Cardiac fibroblast (primary cell): ENCODE measurements at regions not wholly inside any gene's neighbourhood (a gene's known extent, or its start where the extent isn't known, plus 50 kb on each side); places are given as distances from the start of the nearest gene placed in this dataset.
A peak's percentile ranks its signal among the peaks of the same experiment; 100 is the strongest.

Source experiments
- DNase-seq, 2 donors: peaks; one replicate each; pipeline versions ENCODE4 v3.0.0 to v3.0.0-alpha.2; 2010; ENCODE audit warnings: low read depth in 2 of 2
- H3K4me3 ChIP-seq, 2 donors: replicated peaks in 1 of 2; 1 replicate in 1 of 2; 2 replicates in 1 of 2; pipeline ENCODE4 v1.5.1; 2011; ENCODE audit warnings: low read depth in 2 of 2, low read length in 2 of 2, mild to moderate bottlenecking in 2 of 2, moderate library complexity in 1 of 2
- TF ChIP-seq, protein P1 (sequence below): IDR thresholded peaks from one replicate; pipeline ENCODE4 v1.5.1; 2011; ENCODE audit warnings: low read depth, mild to moderate bottlenecking, low read length, inconsistent platforms

DNA sequence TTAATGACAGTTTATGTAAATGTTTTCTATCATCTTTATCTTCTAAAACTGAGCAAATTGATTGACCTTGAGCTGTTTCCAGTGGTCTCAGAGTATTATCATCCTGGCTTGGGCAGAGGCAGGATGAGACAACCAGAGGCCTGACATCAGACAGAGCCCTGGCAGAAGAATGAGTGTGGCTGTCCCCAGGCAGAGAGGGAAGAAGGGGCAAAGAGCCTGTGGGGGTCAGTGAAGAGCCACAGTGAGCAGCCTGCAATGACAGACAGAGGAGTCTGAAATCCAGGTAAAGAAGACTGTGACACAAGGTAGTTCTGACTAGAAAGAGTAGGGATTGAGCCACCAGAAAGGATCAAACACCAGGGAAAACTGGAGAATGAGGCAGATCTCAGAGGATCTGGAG lies 182.4 kb upstream of the ARSJ start:
- TF ChIP-seq, protein P1, sequence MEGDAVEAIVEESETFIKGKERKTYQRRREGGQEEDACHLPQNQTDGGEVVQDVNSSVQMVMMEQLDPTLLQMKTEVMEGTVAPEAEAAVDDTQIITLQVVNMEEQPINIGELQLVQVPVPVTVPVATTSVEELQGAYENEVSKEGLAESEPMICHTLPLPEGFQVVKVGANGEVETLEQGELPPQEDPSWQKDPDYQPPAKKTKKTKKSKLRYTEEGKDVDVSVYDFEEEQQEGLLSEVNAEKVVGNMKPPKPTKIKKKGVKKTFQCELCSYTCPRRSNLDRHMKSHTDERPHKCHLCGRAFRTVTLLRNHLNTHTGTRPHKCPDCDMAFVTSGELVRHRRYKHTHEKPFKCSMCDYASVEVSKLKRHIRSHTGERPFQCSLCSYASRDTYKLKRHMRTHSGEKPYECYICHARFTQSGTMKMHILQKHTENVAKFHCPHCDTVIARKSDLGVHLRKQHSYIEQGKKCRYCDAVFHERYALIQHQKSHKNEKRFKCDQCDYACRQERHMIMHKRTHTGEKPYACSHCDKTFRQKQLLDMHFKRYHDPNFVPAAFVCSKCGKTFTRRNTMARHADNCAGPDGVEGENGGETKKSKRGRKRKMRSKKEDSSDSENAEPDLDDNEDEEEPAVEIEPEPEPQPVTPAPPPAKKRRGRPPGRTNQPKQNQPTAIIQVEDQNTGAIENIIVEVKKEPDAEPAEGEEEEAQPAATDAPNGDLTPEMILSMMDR, result no peak
- no peak for DNase-seq
- no peak overlapping the region for H3K4me3 ChIP-seq

DNA sequence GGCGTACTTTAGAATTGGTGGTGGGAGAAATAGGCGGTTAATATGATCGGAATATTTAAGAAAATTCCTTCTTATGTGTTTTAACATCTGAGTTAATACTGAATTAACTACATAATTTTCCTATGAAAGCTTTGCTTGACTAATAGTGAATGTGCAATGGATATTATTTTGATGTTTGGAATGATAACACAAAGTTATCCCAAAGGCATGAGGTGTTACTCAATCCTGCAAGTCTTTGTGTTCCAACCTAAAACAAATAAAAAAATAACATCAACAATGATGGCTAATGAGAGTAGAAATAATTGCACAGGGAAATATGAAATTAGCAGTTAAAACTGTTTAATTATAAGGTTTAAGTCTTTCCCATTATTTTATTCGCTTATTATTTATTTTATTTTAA lies 183.6 kb upstream of the ARSJ start:
- peak in 1 of 2 donors; percentile 16 for DNase-seq
- TF ChIP-seq, protein P1, result no peak

DNA sequence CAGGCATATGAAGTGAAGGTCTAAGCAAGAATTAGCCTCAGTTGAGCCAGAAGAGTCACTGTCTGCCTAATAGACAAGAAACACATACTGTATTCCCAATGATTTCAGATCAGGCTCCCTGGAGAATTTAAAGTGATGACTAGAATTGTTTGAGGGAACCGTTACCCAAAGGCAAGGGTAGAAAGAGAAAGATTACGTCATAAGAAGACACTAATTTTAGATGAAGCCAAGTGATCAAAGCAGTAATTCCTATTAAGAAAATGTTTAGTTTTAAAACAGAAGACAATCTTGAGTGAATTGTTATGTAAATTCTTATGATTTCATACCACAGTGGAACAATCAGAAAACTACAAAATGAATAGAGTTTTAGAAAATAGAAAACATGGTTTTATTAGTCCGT lies 194.5 kb upstream of the ARSJ start:
- TF ChIP-seq, protein P1, result no peak
- DNase-seq, result no peak
- H3K4me3 ChIP-seq, result no peak overlapping the region

More for the DNA sequence above, 183.6 kb upstream of the ARSJ start:
- H3K4me3 ChIP-seq, result no peak overlapping the region

DNA sequence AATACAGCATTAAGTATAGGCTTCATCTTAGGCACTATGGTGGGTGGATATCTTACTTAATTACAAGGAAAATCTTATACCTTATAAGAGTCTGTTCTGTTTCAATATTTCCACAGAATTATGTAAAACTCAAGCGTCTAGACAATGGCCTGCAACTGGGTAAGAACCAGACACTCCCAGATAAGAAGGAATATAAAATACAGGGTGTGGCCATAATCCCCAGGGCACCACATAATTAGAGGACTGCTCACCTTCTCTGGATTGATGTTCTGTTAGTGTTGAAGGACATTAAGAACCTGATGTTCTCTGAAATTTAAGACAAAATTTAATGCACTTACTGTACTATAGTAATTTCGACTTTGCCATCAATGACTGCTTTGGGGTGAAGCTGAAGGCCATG lies 198.2 kb upstream of the ARSJ start:
- TF ChIP-seq, protein P1, result no peak
- no peak overlapping the region for H3K4me3 ChIP-seq
- DNase-seq, result no peak

DNA sequence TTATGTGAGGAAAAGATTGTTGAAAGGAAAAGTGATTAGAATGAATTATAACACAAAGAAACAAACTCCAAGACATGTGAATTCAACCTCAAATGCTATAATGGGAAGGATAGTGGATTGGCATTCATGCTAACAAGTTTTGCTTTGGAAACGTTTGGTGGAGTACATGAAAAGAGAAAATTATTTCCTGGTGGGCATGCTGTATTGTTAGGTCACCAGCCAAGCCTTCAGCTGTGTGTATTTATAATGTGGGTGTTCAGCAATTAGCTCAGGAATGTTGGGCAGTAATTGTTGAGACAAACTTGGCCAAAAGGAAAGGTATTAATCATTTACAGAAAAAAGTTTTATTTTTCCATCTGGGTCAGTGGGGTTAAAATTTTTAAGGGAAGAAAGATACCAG lies 198.9 kb upstream of the ARSJ start:
- no peak for DNase-seq
- no peak overlapping the region for H3K4me3 ChIP-seq
- TF ChIP-seq, protein P1, result no peak

DNA sequence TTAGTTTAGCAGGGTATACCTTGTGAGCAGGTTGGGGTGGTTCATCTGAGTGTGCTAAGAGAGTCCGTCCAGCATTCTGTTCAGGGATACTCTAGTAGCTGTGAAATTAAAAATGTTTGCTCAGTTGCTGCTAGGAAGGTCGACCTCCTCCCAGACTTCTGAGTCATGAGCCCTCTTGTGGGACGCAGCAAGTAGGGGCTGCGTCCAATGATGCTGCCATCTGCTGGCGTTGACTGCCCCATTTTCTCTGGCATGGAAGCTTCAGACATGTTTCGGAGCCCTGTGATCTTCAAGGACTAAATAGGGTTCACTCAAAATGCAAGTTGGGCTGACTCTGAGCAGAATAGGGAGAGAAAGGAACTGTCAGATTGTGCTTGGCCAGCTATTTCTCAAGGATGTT lies 201.0 kb upstream of the ARSJ start:
- TF ChIP-seq, protein P1, result peak; percentile 56
- H3K4me3 ChIP-seq, result no peak overlapping the region
- DNase-seq, result peak; percentile 68 to 90

DNA sequence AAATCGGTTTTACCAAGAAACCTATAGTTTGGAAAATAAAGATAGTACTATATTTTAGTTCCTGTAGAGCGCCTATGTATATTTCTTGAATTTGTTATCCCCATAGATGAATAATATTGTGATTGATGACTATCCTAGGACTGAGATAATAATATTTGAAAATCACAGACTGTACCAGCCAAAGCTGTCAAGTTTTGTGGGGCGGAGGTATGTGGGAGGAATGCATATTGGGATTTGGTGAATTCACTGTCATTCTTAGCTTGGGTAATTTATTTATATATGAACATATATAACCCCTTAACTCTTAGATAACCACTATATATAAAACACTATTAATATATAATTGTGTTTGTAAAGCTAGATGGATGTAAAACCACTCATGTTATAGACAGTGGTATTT lies 205.5 kb upstream of the ARSJ start:
- DNase-seq, result no peak
- TF ChIP-seq, protein P1, result no peak
- no peak overlapping the region for H3K4me3 ChIP-seq
